Left ventricle myocardium superior (tissue), 1 donor: ENCODE measurements at regions not wholly inside any gene's neighbourhood (a gene's known extent, or its start where the extent isn't known, plus 50 kb on each side); places are given as distances from the start of the nearest gene placed in this dataset.
"Not testable (repeated sequence)": the region's sequence is repeated elsewhere in the genome, so short reads cannot be mapped to it uniquely, and the experiment has no call there.

ENCODE experiments used
- ATAC-seq: fragments of 200-7000 bp; cut with Tn5 transposase; one replicate; pipeline ENCODE4 v1.9.1; 2020; ENCODE audit warnings: mild to moderate bottlenecking, moderate library complexity
- DNase-seq: peaks from one replicate; pipeline ENCODE4 v3.0.0-alpha.2; 2020
- intact Hi-C: fragments of 100-400 bp; cut with micrococcal nuclease; formaldehyde crosslinking; loops from one replicate; pipeline ENCODE4 v1.11.0; 2022
- donor health status: DM: no; HTN: yes; CAD: no; lungs with severe emphysema.

- intact Hi-C loops, result no loop called here
- DNase-seq (no peak), ATAC-seq (no peak)
These were observed 87.7 kb downstream of the UTP18 start for GRCh38 chr17:51347851-51348584.

GRCh38 chr17:51351080-51351479 is 90.7 kb downstream of the UTP18 start:
- no peak for ATAC-seq
- intact Hi-C loops, result no loop called here
- DNase-seq, result no peak

- DNase-seq (peak; percentile 38), ATAC-seq (no peak)
- intact Hi-C loops, result no loop called here
These were observed 91.5 kb downstream of the UTP18 start for GRCh38 chr17:51351890-51352289.

- no peak for ATAC-seq
- intact Hi-C loops, result no loop called here
These were observed 92.5 kb downstream of the UTP18 start for GRCh38 chr17:51352798-51353197.

GRCh38 chr17:51353296-51353695 is 93.0 kb downstream of the UTP18 start:
- DNase-seq (no peak), ATAC-seq (no peak)
- intact Hi-C loops, result no loop called here

More at GRCh38 chr17:51352798-51353197, 92.5 kb downstream of the UTP18 start:
- no peak for DNase-seq

GRCh38 chr17:51354936-51355335 is 94.6 kb downstream of the UTP18 start:
- ATAC-seq (no peak), DNase-seq (no peak)
- intact Hi-C loops, result no loop called here

GRCh38 chr17:51355441-51356410 is 95.4 kb downstream of the UTP18 start:
- intact Hi-C loops, result no loop called here
- ATAC-seq, result peak; percentile 51
- no peak for DNase-seq

- intact Hi-C loops, result no loop called here
- no peak for DNase-seq
- ATAC-seq, result no peak
These were observed 98.7 kb downstream of the UTP18 start for GRCh38 chr17:51359055-51359454.

- no peak for ATAC-seq
- intact Hi-C loops, result no loop called here
- no peak for DNase-seq
These were observed 102.7 kb downstream of the UTP18 start for GRCh38 chr17:51362811-51363585.

- ATAC-seq (no peak), DNase-seq (no peak)
- intact Hi-C loops, result no loop called here
These were observed 104.7 kb downstream of the UTP18 start for GRCh38 chr17:51365090-51365489.

GRCh38 chr17:51366866-51367265 is 106.5 kb downstream of the UTP18 start:
- intact Hi-C loops, result no loop called here
- DNase-seq (no peak), ATAC-seq (no peak)

- intact Hi-C loops, ATAC-seq, DNase-seq: not testable (repeated sequence)
These were observed 107.5 kb downstream of the UTP18 start for GRCh38 chr17:51367836-51368235.

- ATAC-seq, result peak; percentile 64
- intact Hi-C loops, result no loop called here
- no peak for DNase-seq
These were observed 111.4 kb downstream of the UTP18 start for GRCh38 chr17:51371732-51372151.

- DNase-seq, result no peak
- ATAC-seq, result peak; percentile 69
- intact Hi-C loops, result no loop called here
These were observed 112.1 kb downstream of the UTP18 start for GRCh38 chr17:51372345-51373004.

GRCh38 chr17:51373489-51374152 is 113.3 kb downstream of the UTP18 start:
- ATAC-seq, result no peak
- intact Hi-C loops, result no loop called here
- no peak for DNase-seq

- DNase-seq, result no peak
- no peak for ATAC-seq
- intact Hi-C loops, result no loop called here
These were observed 113.9 kb downstream of the UTP18 start for GRCh38 chr17:51374209-51374608.

GRCh38 chr17:51375771-51376170 is 115.4 kb downstream of the UTP18 start:
- intact Hi-C loops, result no loop called here
- ATAC-seq, result no peak
- no peak for DNase-seq

- DNase-seq, result no peak
- intact Hi-C loops, result no loop called here
- no peak for ATAC-seq
These were observed 116.4 kb downstream of the UTP18 start for GRCh38 chr17:51376739-51377138.

GRCh38 chr17:51381262-51381661 is 120.9 kb downstream of the UTP18 start:
- no peak for ATAC-seq
- DNase-seq, result no peak
- intact Hi-C loops, result no loop called here
